ENCODE measurements at regions not wholly inside any gene's neighbourhood (a gene's known extent, or its start where the extent isn't known, plus 50 kb on each side); places are given as distances from the start of the nearest gene placed in this dataset.

DNA sequence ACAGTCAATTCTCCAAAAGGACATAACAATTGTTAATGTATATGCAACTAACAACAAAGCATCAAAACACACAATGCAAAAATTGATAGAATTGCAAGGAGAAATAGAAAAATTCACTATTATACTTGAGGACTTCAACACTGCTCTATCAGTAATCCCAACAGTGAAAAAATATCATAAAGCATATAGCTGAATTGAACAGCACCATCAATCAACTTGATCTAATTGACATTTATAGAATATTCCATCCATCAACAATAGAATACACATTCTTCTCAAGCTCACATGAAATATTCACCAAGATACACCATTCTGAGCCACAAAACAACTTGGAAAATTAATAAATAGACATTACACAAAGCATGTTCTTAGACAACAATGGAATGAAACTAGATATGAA, 60.1 kb upstream of the ASXL3 start:
- BruUV-seq (replicated peaks): no TSS peak
- intact Hi-C loops (cut with micrococcal nuclease): no loop called here
- H3K9me1 ChIP-seq (replicated peaks; ENCODE audit: control insufficient read depth, extremely low read depth, insufficient read depth, low read length): no peaks in the 10 kb centered on the region
- no peaks in the 10 kb centered on the region for H4K20me1 ChIP-seq (replicated peaks; ENCODE audit: control insufficient read depth, extremely low read depth, insufficient read depth, low read length)
- no peak overlapping the region for H3K27ac ChIP-seq (ENCODE audit: insufficient read depth, low read depth, low read length)
- POLR2A ChIA-PET: no interaction called here
- TF ChIP-seq, protein P1, sequence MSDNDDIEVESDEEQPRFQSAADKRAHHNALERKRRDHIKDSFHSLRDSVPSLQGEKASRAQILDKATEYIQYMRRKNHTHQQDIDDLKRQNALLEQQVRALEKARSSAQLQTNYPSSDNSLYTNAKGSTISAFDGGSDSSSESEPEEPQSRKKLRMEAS (IDR thresholded peaks at IDR 0.05; ENCODE audit: insufficient read depth, insufficient read length): no peak
- TF ChIP-seq POLR2AphosphoS5 (IDR thresholded peaks at IDR 0.05; ENCODE audit: insufficient read depth, low read depth, low read length): no peak
- TF ChIP-seq FOS (IDR thresholded peaks at IDR 0.05; ENCODE audit: borderline replicate concordance, insufficient read depth, low read length): no peak
- no peak for TF ChIP-seq GATA2 (IDR thresholded peaks at IDR 0.05; ENCODE audit: insufficient read depth, insufficient read length, low read depth, low read length)
- no peak for TF ChIP-seq JUN (IDR thresholded peaks at IDR 0.05; ENCODE audit: borderline replicate concordance, insufficient read depth, insufficient read length, low read depth)
- TF ChIP-seq MYC (IDR thresholded peaks at IDR 0.05; ENCODE audit: low read depth, low read length): no peak
- TF ChIP-seq EZH2 (IDR thresholded peaks at IDR 0.05; ENCODE audit: borderline replicate concordance, low read depth, low read length, severe bottlenecking): no peak
- TF ChIP-seq, protein P2, sequence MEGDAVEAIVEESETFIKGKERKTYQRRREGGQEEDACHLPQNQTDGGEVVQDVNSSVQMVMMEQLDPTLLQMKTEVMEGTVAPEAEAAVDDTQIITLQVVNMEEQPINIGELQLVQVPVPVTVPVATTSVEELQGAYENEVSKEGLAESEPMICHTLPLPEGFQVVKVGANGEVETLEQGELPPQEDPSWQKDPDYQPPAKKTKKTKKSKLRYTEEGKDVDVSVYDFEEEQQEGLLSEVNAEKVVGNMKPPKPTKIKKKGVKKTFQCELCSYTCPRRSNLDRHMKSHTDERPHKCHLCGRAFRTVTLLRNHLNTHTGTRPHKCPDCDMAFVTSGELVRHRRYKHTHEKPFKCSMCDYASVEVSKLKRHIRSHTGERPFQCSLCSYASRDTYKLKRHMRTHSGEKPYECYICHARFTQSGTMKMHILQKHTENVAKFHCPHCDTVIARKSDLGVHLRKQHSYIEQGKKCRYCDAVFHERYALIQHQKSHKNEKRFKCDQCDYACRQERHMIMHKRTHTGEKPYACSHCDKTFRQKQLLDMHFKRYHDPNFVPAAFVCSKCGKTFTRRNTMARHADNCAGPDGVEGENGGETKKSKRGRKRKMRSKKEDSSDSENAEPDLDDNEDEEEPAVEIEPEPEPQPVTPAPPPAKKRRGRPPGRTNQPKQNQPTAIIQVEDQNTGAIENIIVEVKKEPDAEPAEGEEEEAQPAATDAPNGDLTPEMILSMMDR (IDR thresholded peaks at IDR 0.05; ENCODE audit: extremely low read depth in 1 of 2, insufficient read depth in 1 of 2, low read depth in 1 of 2, low read length in 2 of 2): no peak
- no peak for TF ChIP-seq POLR2A (IDR thresholded peaks at IDR 0.05; ENCODE audit: low read depth, low read length)
- no peaks in the 10 kb centered on the region for H3K79me2 ChIP-seq (ENCODE audit: control insufficient read depth, insufficient read depth, low read length)
- CTCF ChIA-PET: no interaction called here
- H3K9ac ChIP-seq (replicated peaks; ENCODE audit: extremely low read depth, insufficient read depth, low read length): no peak overlapping the region
- FAIRE-seq (no peak), DNase-seq (ENCODE audit: low read depth, low spot score) (no peak)
- no peaks in the 10 kb centered on the region for H3K4me1 ChIP-seq (ENCODE audit: control insufficient read depth, extremely low read depth, insufficient read depth, low read length)
- H3K9me3 ChIP-seq (replicated peaks; ENCODE audit: control insufficient read depth, insufficient read depth, low read length): no peaks in the 10 kb centered on the region
- H3K36me3 ChIP-seq (ENCODE audit: control insufficient read depth in 2 of 2, extremely low read depth in 1 of 2, insufficient read depth in 2 of 2, low read length in 2 of 2): no peaks in the 10 kb centered on the region
- no peaks in the 10 kb centered on the region for H3K27me3 ChIP-seq (ENCODE audit: control insufficient read depth in 2 of 2, insufficient read depth in 2 of 2, low read length in 2 of 2)
- no peak overlapping the region for H3K4me3 ChIP-seq (replicated peaks in 1 of 3; ENCODE audit: insufficient read depth in 1 of 3, low read depth in 1 of 3, low read length in 3 of 3)
- no peak overlapping the region for H2AFZ ChIP-seq (ENCODE audit: low read depth, low read length)
- no peak overlapping the region for H3K4me2 ChIP-seq (ENCODE audit: insufficient read depth, low read length)
- dilution Hi-C loops (cut with MboI; ENCODE audit: extremely low pct_ligation_motif_present, low sequenced_read_pairs): no loop called here

All from endothelial cell of umbilical vein (primary cell).